ENCODE measurements at regions not wholly inside any gene's neighbourhood (a gene's known extent, or its start where the extent isn't known, plus 50 kb on each side); places are given as distances from the start of the nearest gene placed in this dataset.

GRCh38 chr13:31050486-31051400 lies 111.0 kb downstream of the HSPH1 start:
- DNase-seq (ENCODE audit: low read depth in 4 of 4, low spot score in 3 of 4) = no peak

- no peak for DNase-seq (ENCODE audit: low read depth in 4 of 4, low spot score in 3 of 4)
Measured at GRCh38 chr13:31049833-31050232, 111.9 kb downstream of the HSPH1 start.

- DNase-seq (ENCODE audit: low read depth in 4 of 4, low spot score in 3 of 4) = no peak
Measured at GRCh38 chr13:31049083-31049482, 112.6 kb downstream of the HSPH1 start.

GRCh38 chr13:31048521-31048920 lies 113.2 kb downstream of the HSPH1 start:
- no peak for DNase-seq (ENCODE audit: low read depth in 4 of 4, low spot score in 3 of 4)

GRCh38 chr13:31046711-31047279 lies 114.3 kb downstream of the TEX26 start:
- DNase-seq (ENCODE audit: low read depth in 4 of 4, low spot score in 3 of 4) = peak; percentile 49 to 67 (median 56)

- DNase-seq (ENCODE audit: low read depth in 4 of 4, low spot score in 3 of 4) = no peak
Measured at GRCh38 chr13:31045286-31046081, 113.0 kb downstream of the TEX26 start.

- peak; percentile 60 to 73 (median 69) for DNase-seq (ENCODE audit: low read depth in 4 of 4, low spot score in 3 of 4)
Measured at GRCh38 chr13:31044364-31045285, 112.2 kb downstream of the TEX26 start.

GRCh38 chr13:31043957-31044356 lies 111.5 kb downstream of the TEX26 start:
- no peak for DNase-seq (ENCODE audit: low read depth in 4 of 4, low spot score in 3 of 4)

- no peak for DNase-seq (ENCODE audit: low read depth in 4 of 4, low spot score in 3 of 4)
Measured at GRCh38 chr13:31042481-31043165, 110.2 kb downstream of the TEX26 start.

- DNase-seq (ENCODE audit: low read depth in 4 of 4, low spot score in 3 of 4) = no peak
Measured at GRCh38 chr13:31042049-31042448, 109.6 kb downstream of the TEX26 start.

GRCh38 chr13:31038834-31039552 lies 106.5 kb downstream of the TEX26 start:
- DNase-seq (ENCODE audit: low read depth in 4 of 4, low spot score in 3 of 4) = no peak

- no peak for DNase-seq (ENCODE audit: low read depth in 4 of 4, low spot score in 3 of 4)
Measured at GRCh38 chr13:31037874-31038500, 105.5 kb downstream of the TEX26 start.

GRCh38 chr13:31036731-31037695 lies 104.6 kb downstream of the TEX26 start:
- no peak for DNase-seq (ENCODE audit: low read depth in 4 of 4, low spot score in 3 of 4)

- no peak for DNase-seq (ENCODE audit: low read depth in 4 of 4, low spot score in 3 of 4)
Measured at GRCh38 chr13:31035185-31035965, 102.9 kb downstream of the TEX26 start.

- DNase-seq (ENCODE audit: low read depth in 4 of 4, low spot score in 3 of 4) = no peak
Measured at GRCh38 chr13:31032528-31033113, 100.2 kb downstream of the TEX26 start.

- DNase-seq (ENCODE audit: low read depth in 4 of 4, low spot score in 3 of 4) = no peak
Measured at GRCh38 chr13:31031482-31031881, 99.0 kb downstream of the TEX26 start.
